Right hindlimb (tissue), 1 donor: ENCODE measurements at regions not wholly inside any gene's neighbourhood (a gene's known extent, or its start where the extent isn't known, plus 50 kb on each side); places are given as distances from the start of the nearest gene placed in this dataset.

Experiments used
- DNase-seq: peaks from one replicate; pipeline ENCODE4 v3.0.0-alpha.2; 2018

DNA sequence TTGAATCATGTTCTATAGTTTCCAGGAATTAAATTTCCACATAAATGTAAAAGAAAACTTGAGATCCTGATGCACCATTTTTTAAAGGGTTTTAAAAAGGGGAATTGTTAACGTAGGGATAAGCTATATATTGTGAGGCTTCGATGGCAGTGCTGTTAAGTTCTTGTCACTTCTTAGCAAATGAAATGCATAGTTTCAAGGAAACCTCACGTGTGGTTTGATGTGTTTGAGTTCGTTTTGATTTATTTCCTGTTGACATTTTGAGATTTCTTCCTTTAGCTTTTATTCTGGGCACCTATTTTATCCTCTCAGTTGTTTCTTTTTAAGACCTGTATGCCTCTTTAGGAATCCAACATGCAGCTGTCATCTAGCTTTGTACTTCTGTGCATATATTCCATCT lies 301.0 kb downstream of the DOCK8 start:
- no peak for DNase-seq

DNA sequence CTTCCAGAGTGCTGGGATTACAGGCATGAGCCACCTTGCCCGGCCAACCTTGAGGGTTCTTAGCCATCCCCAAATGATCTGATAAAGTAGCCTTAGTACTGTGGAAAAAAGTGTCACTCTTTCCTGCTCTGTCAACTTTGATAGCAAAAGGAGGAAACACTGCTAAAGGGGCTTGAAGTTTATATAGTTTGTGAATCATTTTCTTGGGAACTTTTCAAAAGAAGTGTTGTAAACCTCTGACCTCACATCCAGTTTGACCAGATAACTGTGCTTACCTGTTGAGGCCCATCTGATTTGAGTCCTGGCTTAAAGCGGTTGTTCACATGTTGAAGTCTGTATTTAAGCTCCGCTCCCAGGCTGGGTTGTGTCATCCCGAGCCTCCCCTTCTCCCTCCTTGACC lies 303.3 kb downstream of the DOCK8 start:
- no peak for DNase-seq

DNA sequence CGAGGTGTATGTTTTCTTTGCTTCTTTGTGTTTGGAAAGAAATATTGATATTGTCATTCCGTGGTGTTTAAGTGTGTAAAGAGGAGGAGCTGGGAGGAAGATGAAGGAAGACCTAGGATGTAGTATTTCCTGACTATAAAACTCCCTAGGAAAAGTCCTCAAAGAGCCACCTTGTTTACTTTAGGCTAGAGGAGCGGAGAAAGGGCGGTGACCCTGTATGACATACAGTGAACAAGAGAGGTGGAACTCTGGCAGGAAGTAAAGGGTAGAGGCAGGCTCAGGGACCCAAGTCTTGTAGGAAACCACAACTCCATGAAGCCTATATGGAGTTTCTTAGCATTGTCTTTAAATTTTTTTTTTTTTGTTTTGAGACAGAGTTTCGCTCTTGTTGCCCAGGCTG lies 303.9 kb downstream of the DOCK8 start:
- DNase-seq, result no peak

DNA sequence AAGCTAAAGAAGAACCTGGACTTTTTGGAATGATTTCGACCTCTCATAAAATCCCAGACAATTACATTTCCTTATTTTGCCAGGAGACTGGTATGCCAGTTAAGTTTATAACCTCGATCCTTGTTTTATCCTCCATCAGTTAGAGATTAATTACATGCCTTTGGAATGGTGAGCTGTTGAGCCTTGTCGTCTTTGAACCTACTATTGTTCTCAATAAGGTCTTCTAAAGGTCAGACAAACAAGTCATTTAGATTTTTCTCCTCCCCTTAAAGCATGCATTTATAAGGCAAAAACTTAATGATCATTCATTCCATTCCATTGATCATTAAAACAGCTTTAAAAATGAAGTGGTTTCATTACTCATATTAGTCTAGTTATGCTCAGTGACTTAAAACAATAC lies 304.9 kb downstream of the DOCK8 start:
- DNase-seq, result no peak

- no peak for DNase-seq
Measured at GRCh38 chr9:520302-520701, 305.6 kb downstream of the DOCK8 start.

GRCh38 chr9:522190-522589 lies 307.5 kb downstream of the DOCK8 start:
- DNase-seq, result no peak

DNA sequence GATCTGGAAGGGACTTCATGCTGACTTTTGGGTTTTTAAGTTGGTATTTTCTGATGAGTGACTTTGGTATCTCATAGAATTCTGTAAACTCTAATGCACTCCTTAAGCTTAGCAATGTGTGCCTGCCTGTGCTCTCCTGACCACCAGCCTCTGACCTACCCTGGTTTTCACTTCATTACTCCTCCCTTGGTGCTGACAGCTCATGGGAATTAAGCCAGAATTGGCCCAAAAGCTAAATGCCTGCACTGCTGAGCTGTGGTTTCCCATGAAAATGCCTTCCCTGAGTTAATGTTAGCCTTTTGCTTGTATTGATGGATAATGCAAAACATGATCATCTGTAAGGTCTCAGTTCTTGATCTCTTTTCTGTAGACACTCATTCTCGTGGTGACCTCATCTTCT lies 308.0 kb downstream of the DOCK8 start:
- DNase-seq, result peak; percentile 39

GRCh38 chr9:523444-523843 lies 308.8 kb downstream of the DOCK8 start:
- DNase-seq, result no peak

GRCh38 chr9:524008-524407 lies 309.3 kb downstream of the DOCK8 start:
- DNase-seq, result no peak

DNA sequence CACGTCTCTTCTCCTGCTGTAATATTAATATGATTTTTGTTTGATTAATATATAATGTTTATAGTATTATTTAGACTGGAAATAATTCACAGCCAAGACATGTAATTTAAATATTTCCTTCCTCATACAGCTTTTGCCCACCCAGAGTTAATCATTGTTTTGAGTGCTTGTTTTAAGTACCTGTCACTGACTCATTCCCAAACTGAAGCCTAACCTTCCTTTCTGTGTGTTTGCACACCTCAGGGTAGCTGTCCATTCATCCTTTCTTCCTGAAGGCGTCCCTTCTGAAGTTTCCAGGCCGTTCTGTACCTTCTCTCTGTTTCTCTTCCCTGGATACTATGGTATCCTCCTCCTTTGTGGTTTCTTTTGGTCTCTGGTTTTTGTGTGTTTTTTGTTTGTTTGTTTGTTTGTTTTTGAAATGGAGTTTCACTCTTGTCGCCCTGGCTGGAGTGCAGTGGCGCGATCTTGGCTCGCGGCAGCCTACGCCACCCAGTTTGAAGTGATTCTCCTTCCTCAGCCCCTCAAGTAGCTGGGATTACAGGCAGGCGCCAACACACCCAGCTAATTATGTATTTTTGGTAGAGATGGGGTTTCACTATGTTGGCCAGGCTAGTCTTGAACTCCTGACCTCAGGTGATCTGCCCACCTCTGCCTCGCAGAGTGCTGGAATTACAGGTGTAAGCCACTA lies 312.4 kb downstream of the DOCK8 start:
- DNase-seq, result no peak

GRCh38 chr9:529731-530130 lies 311.8 kb upstream of the DMRT1 start:
- no peak for DNase-seq

DNA sequence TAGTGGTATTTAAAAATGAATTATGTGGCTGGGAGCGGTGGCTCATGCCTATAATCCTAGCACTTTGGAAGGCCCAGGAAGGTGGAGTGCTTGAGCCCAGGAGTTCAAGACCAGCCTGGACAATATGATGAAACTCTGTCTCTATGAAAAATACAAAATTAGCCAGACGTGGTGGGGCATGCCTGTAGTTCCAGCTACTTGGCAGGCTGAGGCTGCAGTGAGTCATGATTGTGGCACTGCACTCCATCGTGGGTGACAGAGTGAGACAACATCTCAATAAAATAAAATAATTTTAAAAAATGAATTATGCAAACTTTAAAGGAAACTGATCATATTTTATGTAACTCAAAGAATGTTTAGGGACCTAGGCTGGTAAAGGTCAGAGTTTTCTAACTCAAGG lies 310.8 kb upstream of the DMRT1 start:
- DNase-seq, result no peak

DNA sequence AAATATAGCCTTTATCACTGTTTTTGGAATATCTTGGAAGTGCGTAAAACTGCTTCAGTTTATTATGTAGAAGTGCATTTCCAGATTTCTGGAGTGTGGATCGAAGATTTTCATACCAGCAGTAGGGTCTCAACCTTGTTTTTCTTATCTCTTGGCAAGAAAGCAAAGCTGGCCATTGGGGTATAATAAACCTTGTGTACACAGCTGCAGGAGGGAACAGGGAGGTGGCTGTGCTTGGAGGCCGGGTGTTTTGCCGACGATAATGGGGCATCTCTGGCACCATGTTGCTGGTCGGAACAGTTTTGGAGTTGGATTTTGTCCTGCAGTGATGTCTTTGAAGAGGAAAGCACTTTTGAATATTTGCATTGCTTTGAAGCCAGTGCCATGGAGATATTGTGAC lies 308.8 kb upstream of the DMRT1 start:
- no peak for DNase-seq

- DNase-seq, result peak; percentile 32
Measured at GRCh38 chr9:534886-535285, 306.6 kb upstream of the DMRT1 start.

- DNase-seq, result no peak
Measured at GRCh38 chr9:535356-535755, 306.1 kb upstream of the DMRT1 start.

- no peak for DNase-seq
Measured at GRCh38 chr9:536597-537511, 304.6 kb upstream of the DMRT1 start.

DNA sequence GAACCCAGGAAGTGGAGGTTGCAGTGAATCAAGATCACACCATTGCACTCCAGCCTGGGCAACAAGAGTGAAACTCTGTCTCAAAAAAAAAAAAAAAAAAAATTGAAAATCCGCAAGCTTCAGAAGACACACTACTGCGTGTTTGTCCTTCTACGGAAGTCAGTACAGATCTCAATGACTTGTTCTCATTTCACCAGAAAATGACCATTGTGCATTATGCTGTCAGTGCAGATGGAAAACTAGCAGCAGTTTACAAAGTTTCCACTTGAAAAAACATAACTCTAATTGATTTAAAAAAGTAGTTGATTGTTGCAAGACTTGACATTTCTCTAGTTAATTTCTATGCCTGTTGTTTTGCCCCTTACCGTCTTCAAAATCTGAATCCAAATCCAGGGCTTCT lies 298.0 kb upstream of the DMRT1 start:
- DNase-seq, result no peak

- no peak for DNase-seq
Measured at GRCh38 chr9:545480-545879, 296.0 kb upstream of the DMRT1 start.

GRCh38 chr9:546235-546634 lies 295.3 kb upstream of the DMRT1 start:
- no peak for DNase-seq

- DNase-seq, result peak; percentile 49
Measured at GRCh38 chr9:546797-547223, 294.7 kb upstream of the DMRT1 start.

- no peak for DNase-seq
Measured at GRCh38 chr9:547314-547713, 294.2 kb upstream of the DMRT1 start.

- DNase-seq, result no peak
Measured at GRCh38 chr9:549455-549997, 292.0 kb upstream of the DMRT1 start.

DNA sequence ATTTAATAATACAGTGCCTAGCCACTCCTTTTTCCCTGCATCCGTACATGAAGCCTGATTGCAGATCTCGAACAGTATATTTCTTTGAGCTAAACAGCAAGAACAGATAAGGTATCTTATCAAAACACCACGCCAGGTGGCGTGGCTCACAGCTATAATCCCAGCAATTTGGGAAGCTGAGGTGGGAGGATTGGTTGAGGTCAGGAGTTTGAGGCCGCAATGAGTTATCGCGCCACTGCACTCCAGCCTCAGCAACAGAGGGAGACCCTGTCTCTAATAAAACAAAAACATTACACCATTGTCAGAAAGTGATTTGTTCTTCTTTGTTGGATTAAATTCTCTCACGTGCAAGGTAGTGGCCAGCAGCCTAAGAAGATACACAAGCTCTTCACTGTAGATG lies 291.2 kb upstream of the DMRT1 start:
- no peak for DNase-seq
